Smooth muscle cell (in vitro differentiated cells): ENCODE measurements at regions not wholly inside any gene's neighbourhood (a gene's known extent, or its start where the extent isn't known, plus 50 kb on each side); places are given as distances from the start of the nearest gene placed in this dataset.

ENCODE experiments used
- DNase-seq: peaks from one replicate; lab custom pipeline; 2025; ENCODE audit not compliant: unreplicated experiment; lab: John Stamatoyannopoulos, UW
- H2AFZ ChIP-seq: fragments of 200-600 bp; sonication (generic); 2 replicates; pipeline ENCODE4 v1.6.0; 2016; ENCODE audit warnings: antibody characterized with exemption, low read depth, mild to moderate bottlenecking
- H3F3A ChIP-seq: fragments of 200-600 bp; sonication (generic); 2 replicates; pipeline ENCODE4 v1.6.0; 2017; ENCODE audit warnings: antibody characterized with exemption, low read depth
- H3K27ac ChIP-seq: fragments of 200-600 bp; sonication (generic); 2 replicates; pipeline ENCODE4 v1.5.1; 2016; ENCODE audit warnings: low read depth, mild to moderate bottlenecking
- H3K27me3 ChIP-seq: fragments of 200-600 bp; sonication (generic); 2 replicates; pipeline ENCODE4 v1.6.1; 2016; ENCODE audit warnings: low read depth, mild to moderate bottlenecking
- H3K36me3 ChIP-seq: fragments of 200-600 bp; sonication (generic); 2 replicates; pipeline ENCODE4 v1.5.1; 2016; ENCODE audit warnings: low read depth
- H3K4me1 ChIP-seq: fragments of 200-600 bp; sonication (generic); 2 replicates; pipeline ENCODE4 v1.5.1; 2016; ENCODE audit warnings: low read depth
- H3K4me2 ChIP-seq: fragments of 200-600 bp; sonication (generic); 2 replicates; pipeline ENCODE4 v1.6.0; 2016; ENCODE audit warnings: mild to moderate bottlenecking
- H3K4me3 ChIP-seq: fragments of 200-600 bp; sonication (generic); 2 replicates; pipeline ENCODE4 v1.5.1; 2016; ENCODE audit warnings: mild to moderate bottlenecking
- H3K79me2 ChIP-seq: fragments of 200-600 bp; sonication (generic); 2 replicates; pipeline ENCODE4 v1.6.0; 2016; ENCODE audit warnings: low read depth, mild to moderate bottlenecking
- H3K9ac ChIP-seq: fragments of 200-600 bp; sonication (generic); 2 replicates; pipeline ENCODE4 v1.6.0; 2016; ENCODE audit warnings: low read depth
- H3K9me3 ChIP-seq: fragments of 200-600 bp; sonication (generic); replicated peaks from 2 replicates; pipeline ENCODE4 v1.5.1; 2016; ENCODE audit warnings: low read depth
- H4K20me1 ChIP-seq: fragments of 200-600 bp; sonication (generic); 2 replicates; pipeline ENCODE4 v1.6.0; 2016; ENCODE audit warnings: low read depth
- WGBS: methylation state at CpG from one replicate; pipeline ENCODE4 v1.1.7; 2016; ENCODE audit warnings: low lambda C conversion rate; 5-methylcytosine and 5-hydroxymethylcytosine counted together
- TF ChIP-seq, protein P1 (sequence below): fragments of 200-600 bp; sonication (generic); IDR thresholded peaks from 2 replicates; pipeline ENCODE4 v1.5.1; 2017; ENCODE audit warnings: borderline replicate concordance, mild to moderate bottlenecking, antibody characterized with exemption; ENCODE audit not compliant: insufficient read depth, poor library complexity, severe bottlenecking

- 52% methylated on average over 5 of the region's 5 CpGs for WGBS
- Histone ChIP-seq H3K9me3 (no peaks in the 10 kb centered on the region), H4K20me1 (no peaks in the 10 kb centered on the region), H2AFZ (no peak overlapping the region), H3K36me3 (no peaks in the 10 kb centered on the region), H3K27me3 (peaks cover 28% of the 10 kb centered on the region), H3K9ac (no peak overlapping the region), H3K4me3 (no peak overlapping the region), H3K79me2 (no peaks in the 10 kb centered on the region), H3K4me2 (no peak overlapping the region), H3K27ac (no peak overlapping the region), H3K4me1 (no peaks in the 10 kb centered on the region), H3F3A (no peaks in the 10 kb centered on the region)
- TF ChIP-seq, protein P1, sequence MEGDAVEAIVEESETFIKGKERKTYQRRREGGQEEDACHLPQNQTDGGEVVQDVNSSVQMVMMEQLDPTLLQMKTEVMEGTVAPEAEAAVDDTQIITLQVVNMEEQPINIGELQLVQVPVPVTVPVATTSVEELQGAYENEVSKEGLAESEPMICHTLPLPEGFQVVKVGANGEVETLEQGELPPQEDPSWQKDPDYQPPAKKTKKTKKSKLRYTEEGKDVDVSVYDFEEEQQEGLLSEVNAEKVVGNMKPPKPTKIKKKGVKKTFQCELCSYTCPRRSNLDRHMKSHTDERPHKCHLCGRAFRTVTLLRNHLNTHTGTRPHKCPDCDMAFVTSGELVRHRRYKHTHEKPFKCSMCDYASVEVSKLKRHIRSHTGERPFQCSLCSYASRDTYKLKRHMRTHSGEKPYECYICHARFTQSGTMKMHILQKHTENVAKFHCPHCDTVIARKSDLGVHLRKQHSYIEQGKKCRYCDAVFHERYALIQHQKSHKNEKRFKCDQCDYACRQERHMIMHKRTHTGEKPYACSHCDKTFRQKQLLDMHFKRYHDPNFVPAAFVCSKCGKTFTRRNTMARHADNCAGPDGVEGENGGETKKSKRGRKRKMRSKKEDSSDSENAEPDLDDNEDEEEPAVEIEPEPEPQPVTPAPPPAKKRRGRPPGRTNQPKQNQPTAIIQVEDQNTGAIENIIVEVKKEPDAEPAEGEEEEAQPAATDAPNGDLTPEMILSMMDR, result no peak
- DNase-seq, result no peak
Observed at GRCh38 chr5:171624396-171624795, 161.2 kb upstream of the SMIM23 start.

- TF ChIP-seq, protein P1, result no peak
- no peak for DNase-seq
- no peak overlapping the region for H3K4me2 ChIP-seq
- no peak overlapping the region for H3K9ac ChIP-seq
- H3K79me2 ChIP-seq, result no peaks in the 10 kb centered on the region
- H3K27ac ChIP-seq, result no peak overlapping the region
- 85% methylated on average over 10 of the region's 10 CpGs for WGBS
- H3F3A ChIP-seq, result no peaks in the 10 kb centered on the region
- H3K27me3 ChIP-seq, result peaks cover 33% of the 10 kb centered on the region
- no peaks in the 10 kb centered on the region for H3K9me3 ChIP-seq
- H4K20me1 ChIP-seq, result no peaks in the 10 kb centered on the region
- H3K36me3 ChIP-seq, result no peaks in the 10 kb centered on the region
- H2AFZ ChIP-seq, result no peak overlapping the region
- peaks cover 3% of the 10 kb centered on the region for H3K4me1 ChIP-seq
- H3K4me3 ChIP-seq, result no peak overlapping the region
Observed at GRCh38 chr5:171625646-171626045, 160.0 kb upstream of the SMIM23 start.

GRCh38 chr5:171627936-171628632 lies 157.5 kb upstream of the SMIM23 start:
- H4K20me1 ChIP-seq, result no peaks in the 10 kb centered on the region
- H3F3A ChIP-seq, result no peaks in the 10 kb centered on the region
- peaks cover 42% of the 10 kb centered on the region for H3K27me3 ChIP-seq
- no peaks in the 10 kb centered on the region for H3K36me3 ChIP-seq
- H3K4me2 ChIP-seq, result no peak overlapping the region
- 84% methylated on average over 9 of the region's 9 CpGs for WGBS
- H3K79me2 ChIP-seq, result no peaks in the 10 kb centered on the region
- DNase-seq, result no peak
- H3K4me1 ChIP-seq, result peaks cover 3% of the 10 kb centered on the region
- TF ChIP-seq, protein P1, result no peak
- H3K27ac ChIP-seq, result no peak overlapping the region
- no peak overlapping the region for H3K4me3 ChIP-seq
- no peak overlapping the region for H2AFZ ChIP-seq
- no peaks in the 10 kb centered on the region for H3K9me3 ChIP-seq
- H3K9ac ChIP-seq, result no peak overlapping the region

- no peak overlapping the region for H3K4me2 ChIP-seq
- TF ChIP-seq, protein P1, result no peak
- WGBS, result 53% methylated on average over 6 of the region's 6 CpGs
Observed at GRCh38 chr5:171628633-171628974, 157.0 kb upstream of the SMIM23 start.

More at GRCh38 chr5:171628633-171628974, 157.0 kb upstream of the SMIM23 start:
- H4K20me1 ChIP-seq, result no peaks in the 10 kb centered on the region
- H3K4me3 ChIP-seq, result no peak overlapping the region
- no peak overlapping the region for H2AFZ ChIP-seq
- no peaks in the 10 kb centered on the region for H3K79me2 ChIP-seq
- H3K9ac ChIP-seq, result no peak overlapping the region
- H3K9me3 ChIP-seq, result no peaks in the 10 kb centered on the region
- peaks cover 3% of the 10 kb centered on the region for H3K4me1 ChIP-seq
- no peak overlapping the region for H3K27ac ChIP-seq
- H3K27me3 ChIP-seq, result peaks cover 39% of the 10 kb centered on the region
- H3F3A ChIP-seq, result no peaks in the 10 kb centered on the region
- H3K36me3 ChIP-seq, result no peaks in the 10 kb centered on the region
- no peak for DNase-seq
